ENCODE measurements at regions not wholly inside any gene's neighbourhood (a gene's known extent, or its start where the extent isn't known, plus 50 kb on each side); places are given as distances from the start of the nearest gene placed in this dataset.

DNA sequence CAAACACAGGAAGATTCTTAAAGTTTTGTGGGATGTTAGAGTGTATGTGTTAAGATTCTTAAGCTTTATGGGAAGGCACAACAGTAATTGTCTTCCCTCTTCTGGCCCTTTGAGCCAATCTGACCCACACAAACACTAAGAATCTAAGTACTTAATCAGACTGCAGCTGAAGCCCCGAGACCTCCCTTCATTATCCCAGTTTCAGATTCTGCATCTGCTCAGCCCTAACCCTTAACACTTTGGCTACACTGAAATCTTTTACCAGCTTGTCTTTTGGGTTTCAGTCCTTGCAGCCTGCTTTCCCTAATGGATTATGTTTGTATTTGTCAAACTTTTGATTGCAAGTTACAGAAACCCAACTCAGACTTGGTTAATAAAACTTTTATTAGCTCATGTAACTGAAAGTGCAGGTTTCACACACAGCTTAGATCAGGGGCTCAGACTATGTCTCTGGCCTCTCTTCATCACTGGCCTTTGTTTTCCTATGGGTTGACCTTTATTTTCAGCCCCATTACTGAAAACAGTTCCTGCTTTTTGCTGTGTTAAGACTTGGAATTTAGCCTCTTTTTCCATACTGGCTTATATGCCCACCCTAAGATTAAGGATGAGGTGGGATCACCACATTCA lies 71.5 kb downstream of the COX7C start:
- WGBS (ENCODE audit: missing lambda C conversion rate), result 18% methylated on average over 1 of the region's 1 CpG
- Histone ChIP-seq H3K4me1 (no peaks in the 10 kb centered on the region), H3K4me3 (no peak overlapping the region), H3K9me3 (no peaks in the 10 kb centered on the region), H3K4me2 (no peak overlapping the region), H3K27ac (no peak overlapping the region)
- ChIA-PET CTCF (no interaction called here), POLR2A (no interaction called here)
- ATAC-seq, result no peak
- DNase-seq (ENCODE audit: low read depth in 1 of 2, low spot score in 1 of 2), result no peak
- TF ChIP-seq CBX8 (IDR thresholded peaks at IDR 0.05), result no peak
- TF ChIP-seq FOXS1 (CRISPR knock-in tag; IDR thresholded peaks at IDR 0.05), result no peak
- TF ChIP-seq HOXA7 (CRISPR knock-in tag; IDR thresholded peaks at IDR 0.05), result no peak
- no peak for TF ChIP-seq KDM1A (IDR thresholded peaks at IDR 0.05; ENCODE audit: low read depth)
- TF ChIP-seq BHLHE40 (IDR thresholded peaks at IDR 0.05; ENCODE audit: low read depth, low read length), result no peak
- TF ChIP-seq RCOR1 (IDR thresholded peaks at IDR 0.05; ENCODE audit: low read depth, low read length), result no peak
- no peak for TF ChIP-seq MAFK (IDR thresholded peaks at IDR 0.05; ENCODE audit: partially characterized antibody)
- TF ChIP-seq ZNF302 (CRISPR knock-in tag; IDR thresholded peaks at IDR 0.05), result no peak
- TF ChIP-seq, protein P1, sequence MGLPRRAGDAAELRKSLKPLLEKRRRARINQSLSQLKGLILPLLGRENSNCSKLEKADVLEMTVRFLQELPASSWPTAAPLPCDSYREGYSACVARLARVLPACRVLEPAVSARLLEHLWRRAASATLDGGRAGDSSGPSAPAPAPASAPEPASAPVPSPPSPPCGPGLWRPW (IDR thresholded peaks at IDR 0.05), result no peak
- FAIRE-seq, result no peak

DNA sequence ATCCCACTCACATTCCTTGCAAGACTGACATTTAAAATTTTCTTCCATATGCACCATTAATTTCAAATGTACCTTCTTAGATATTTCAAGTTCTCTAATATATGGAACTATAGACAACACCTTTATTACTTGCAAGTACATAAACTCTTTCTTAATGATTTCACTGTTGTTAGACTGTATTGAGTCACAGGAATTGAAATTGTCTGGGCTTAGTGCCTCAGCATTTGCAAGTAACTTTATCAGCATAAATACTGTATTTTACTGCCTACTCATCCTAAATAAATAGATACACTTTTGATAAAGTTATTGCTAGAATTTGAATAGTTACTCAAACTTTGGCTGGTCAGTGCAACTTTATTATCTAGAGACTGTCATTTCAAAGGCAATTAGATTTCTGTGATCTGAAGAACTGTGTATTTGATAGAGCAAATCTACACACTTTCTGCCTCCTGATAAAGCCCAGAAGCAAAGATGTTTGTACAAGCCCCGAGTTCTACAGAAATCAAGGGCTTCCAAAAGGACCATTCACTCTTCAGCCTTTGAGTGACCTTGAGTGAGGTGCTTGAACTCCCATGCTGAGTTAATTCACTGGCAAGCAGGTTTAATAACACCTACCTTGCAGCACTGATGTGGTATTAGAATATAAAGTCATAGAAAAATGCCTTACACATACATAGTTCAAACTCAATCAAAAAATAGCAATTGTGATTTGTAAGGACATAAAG lies 91.6 kb downstream of the COX7C start:
- no peak overlapping the region for H3K4me2 ChIP-seq
- TF ChIP-seq HOXA7 (CRISPR knock-in tag; IDR thresholded peaks at IDR 0.05) (no peak), EP300 (IDR thresholded peaks at IDR 0.05) (no peak), NPAS2 (CRISPR knock-in tag; IDR thresholded peaks at IDR 0.05; ENCODE audit: borderline replicate concordance) (no peak), SREBF2 (IDR thresholded peaks at IDR 0.05) (no peak), CBX8 (IDR thresholded peaks at IDR 0.05) (no peak), RNF2 (IDR thresholded peaks at IDR 0.05; ENCODE audit: borderline replicate concordance, low read depth) (no peak), HOXB13 (CRISPR knock-in tag; IDR thresholded peaks at IDR 0.05; ENCODE audit: low read depth) (no peak), ELK1 (IDR thresholded peaks at IDR 0.05; ENCODE audit: low read depth, low read length) (no peak), ZNF302 (CRISPR knock-in tag; IDR thresholded peaks at IDR 0.05) (no peak)
- TF ChIP-seq, protein P2, sequence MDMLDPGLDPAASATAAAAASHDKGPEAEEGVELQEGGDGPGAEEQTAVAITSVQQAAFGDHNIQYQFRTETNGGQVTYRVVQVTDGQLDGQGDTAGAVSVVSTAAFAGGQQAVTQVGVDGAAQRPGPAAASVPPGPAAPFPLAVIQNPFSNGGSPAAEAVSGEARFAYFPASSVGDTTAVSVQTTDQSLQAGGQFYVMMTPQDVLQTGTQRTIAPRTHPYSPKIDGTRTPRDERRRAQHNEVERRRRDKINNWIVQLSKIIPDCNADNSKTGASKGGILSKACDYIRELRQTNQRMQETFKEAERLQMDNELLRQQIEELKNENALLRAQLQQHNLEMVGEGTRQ (IDR thresholded peaks at IDR 0.05), result no peak
- POLR2A ChIA-PET, result no interaction called here

DNA sequence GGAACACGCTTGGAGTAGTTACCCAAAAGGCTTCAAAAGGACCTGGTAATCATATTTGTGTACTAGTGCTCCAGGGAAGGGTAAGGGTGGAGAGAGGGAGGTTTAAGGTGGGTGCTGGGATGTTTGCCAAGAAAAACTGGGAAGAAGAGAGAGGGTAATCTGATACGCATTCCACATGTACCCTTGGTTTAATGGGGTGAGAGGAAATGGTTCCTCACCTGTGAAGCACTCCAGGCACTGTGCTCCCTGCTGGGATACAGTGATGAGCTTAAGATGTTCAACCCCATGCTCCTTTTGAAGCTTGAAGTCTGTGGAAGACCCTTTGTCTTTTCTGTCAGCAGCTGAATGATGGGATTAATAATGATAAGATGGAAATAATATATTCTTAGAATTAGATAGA lies 98.4 kb downstream of the COX7C start:
- POLR2A ChIA-PET, result no interaction called here
- CTCF ChIA-PET, result no interaction called here
- WGBS (ENCODE audit: missing lambda C conversion rate), result 3% methylated on average over 2 of the region's 2 CpGs
- H3K4me3 ChIP-seq, result no peak overlapping the region
- no peaks in the 10 kb centered on the region for H3K4me1 ChIP-seq
- H3K9me3 ChIP-seq, result no peaks in the 10 kb centered on the region
- no peak overlapping the region for H3K27ac ChIP-seq
- no peak overlapping the region for H3K4me2 ChIP-seq
- DNase-seq (ENCODE audit: low read depth in 1 of 2, low spot score in 1 of 2), result no peak
- FAIRE-seq, result no peak
- ATAC-seq, result no peak
- TF ChIP-seq ZSCAN20 (CRISPR knock-in tag; IDR thresholded peaks at IDR 0.05) (no peak), NFE2L2 (conservative IDR thresholded peaks at IDR 0.05; ENCODE audit: low read length) (no peak), CHD4 (IDR thresholded peaks at IDR 0.05; ENCODE audit: borderline replicate concordance) (no peak), HOXA7 (CRISPR knock-in tag; IDR thresholded peaks at IDR 0.05) (no peak), ESRRA (IDR thresholded peaks at IDR 0.05; ENCODE audit: borderline replicate concordance, low read length) (no peak), CTCF (IDR thresholded peaks at IDR 0.05) (no peak), NR3C1 (IDR thresholded peaks at IDR 0.05) (no peak), EHMT2 (IDR thresholded peaks at IDR 0.05; ENCODE audit: low read depth) (no peak), ZNF302 (CRISPR knock-in tag; IDR thresholded peaks at IDR 0.05) (no peak), ZC3H11A (IDR thresholded peaks at IDR 0.05) (no peak), FOSB (CRISPR knock-in tag; IDR thresholded peaks at IDR 0.05) (no peak), GATA3 (IDR thresholded peaks at IDR 0.05; ENCODE audit: borderline replicate concordance) (no peak), MAFK (IDR thresholded peaks at IDR 0.05; ENCODE audit: partially characterized antibody) (no peak), FOSL2 (IDR thresholded peaks at IDR 0.05) (no peak), FOSL2 (CRISPR knock-in tag; IDR thresholded peaks at IDR 0.05) (no peak), RARB (CRISPR knock-in tag; IDR thresholded peaks at IDR 0.05) (no peak)
- TF ChIP-seq, protein P2 (IDR thresholded peaks at IDR 0.05), result no peak

More for the DNA sequence above, 91.6 kb downstream of the COX7C start:
- 0% methylated on average over 1 of the region's 1 CpG for WGBS (ENCODE audit: missing lambda C conversion rate)
- no peak for ATAC-seq
- H3K27ac ChIP-seq, result no peak overlapping the region
- no peak for DNase-seq (ENCODE audit: low read depth in 1 of 2, low spot score in 1 of 2)
- CTCF ChIA-PET, result no interaction called here
- FAIRE-seq, result no peak
- H3K4me3 ChIP-seq, result no peak overlapping the region
- H3K9me3 ChIP-seq, result no peaks in the 10 kb centered on the region
- no peaks in the 10 kb centered on the region for H3K4me1 ChIP-seq
